Ascending aorta (tissue), 2 donors: ENCODE measurements at regions not wholly inside any gene's neighbourhood (a gene's known extent, or its start where the extent isn't known, plus 50 kb on each side); places are given as distances from the start of the nearest gene placed in this dataset.

Source experiments
- DNase-seq, 2 donors: peaks; one replicate each; pipeline ENCODE4 v3.0.0-alpha.2; 2019; ENCODE audit warnings: low spot score in 2 of 2
- H3K27ac ChIP-seq, 2 donors: fragments of 200-600 bp; sonication (generic); one replicate each; pipeline ENCODE4 v1.5.1; 2016 to 2017; ENCODE audit warnings: mild to moderate bottlenecking in 1 of 2
- H3K27me3 ChIP-seq: fragments of 200-600 bp; sonication (generic); one replicate; pipeline ENCODE4 v1.5.1; 2017
- H3K36me3 ChIP-seq, 2 donors: fragments of 200-600 bp; sonication (generic); one replicate each; pipeline ENCODE4 v1.5.1; 2016
- H3K4me1 ChIP-seq, 2 donors: fragments of 200-600 bp; sonication (generic); one replicate each; pipeline ENCODE4 v1.5.1; 2016 to 2017; ENCODE audit warnings: mild to moderate bottlenecking in 1 of 2
- H3K4me3 ChIP-seq, 2 donors: fragments of 200-600 bp; sonication (generic); one replicate each; pipeline ENCODE4 v1.5.1; 2016 to 2017; ENCODE audit warnings: mild to moderate bottlenecking in 1 of 2
- H3K9me3 ChIP-seq, 2 donors: fragments of 200-600 bp; sonication (generic); one replicate each; pipeline ENCODE4 v1.5.1; 2016
- intact Hi-C: fragments of 100-400 bp; cut with DNase I; formaldehyde crosslinking; loops from one replicate; pipeline ENCODE4 v1.15.1; 2023
- TF ChIP-seq, protein P1 (sequence below), 3 experiments: fragments of 200-600 bp in 2 of 3; fragments of 450-650 bp in 1 of 3; sonication (generic) in 2 of 3; IDR thresholded peaks; one replicate each; pipeline ENCODE4 v1.5.1; 2016 to 2019; ENCODE audit warnings: antibody characterized with exemption in 3 of 3, mild to moderate bottlenecking in 1 of 3, moderate library complexity in 1 of 3

DNA sequence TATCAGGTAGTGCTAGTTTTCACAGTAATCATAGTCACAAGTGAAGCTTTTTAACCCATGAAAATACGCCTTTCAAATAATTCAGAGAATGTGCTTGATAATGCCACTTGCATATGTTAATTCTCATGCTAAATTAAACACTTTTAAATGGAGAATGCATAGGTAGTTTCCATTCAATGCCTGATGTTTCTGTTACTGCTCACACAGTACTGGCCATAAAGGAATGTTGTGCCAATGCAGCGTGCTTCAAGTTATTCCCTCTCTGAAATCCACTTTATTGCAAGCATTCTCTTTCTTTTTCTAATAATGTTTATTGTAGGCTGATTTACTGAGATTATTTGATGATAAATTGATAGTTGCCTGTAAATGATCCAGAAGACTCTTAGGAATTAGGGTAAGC, 513.0 kb upstream of the KLF12 start:
- TF ChIP-seq, protein P1, sequence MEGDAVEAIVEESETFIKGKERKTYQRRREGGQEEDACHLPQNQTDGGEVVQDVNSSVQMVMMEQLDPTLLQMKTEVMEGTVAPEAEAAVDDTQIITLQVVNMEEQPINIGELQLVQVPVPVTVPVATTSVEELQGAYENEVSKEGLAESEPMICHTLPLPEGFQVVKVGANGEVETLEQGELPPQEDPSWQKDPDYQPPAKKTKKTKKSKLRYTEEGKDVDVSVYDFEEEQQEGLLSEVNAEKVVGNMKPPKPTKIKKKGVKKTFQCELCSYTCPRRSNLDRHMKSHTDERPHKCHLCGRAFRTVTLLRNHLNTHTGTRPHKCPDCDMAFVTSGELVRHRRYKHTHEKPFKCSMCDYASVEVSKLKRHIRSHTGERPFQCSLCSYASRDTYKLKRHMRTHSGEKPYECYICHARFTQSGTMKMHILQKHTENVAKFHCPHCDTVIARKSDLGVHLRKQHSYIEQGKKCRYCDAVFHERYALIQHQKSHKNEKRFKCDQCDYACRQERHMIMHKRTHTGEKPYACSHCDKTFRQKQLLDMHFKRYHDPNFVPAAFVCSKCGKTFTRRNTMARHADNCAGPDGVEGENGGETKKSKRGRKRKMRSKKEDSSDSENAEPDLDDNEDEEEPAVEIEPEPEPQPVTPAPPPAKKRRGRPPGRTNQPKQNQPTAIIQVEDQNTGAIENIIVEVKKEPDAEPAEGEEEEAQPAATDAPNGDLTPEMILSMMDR (IDR thresholded peaks at IDR 0.05), result no peak
- Histone ChIP-seq H3K27me3 (no peaks in the 10 kb centered on the region), H3K36me3 (no peaks in the 10 kb centered on the region), H3K27ac (no peak overlapping the region), H3K9me3 (no peaks in the 10 kb centered on the region), H3K4me3 (no peak overlapping the region), H3K4me1 (no peaks in the 10 kb centered on the region)
- intact Hi-C loops, result no loop called here
- DNase-seq, result no peak

DNA sequence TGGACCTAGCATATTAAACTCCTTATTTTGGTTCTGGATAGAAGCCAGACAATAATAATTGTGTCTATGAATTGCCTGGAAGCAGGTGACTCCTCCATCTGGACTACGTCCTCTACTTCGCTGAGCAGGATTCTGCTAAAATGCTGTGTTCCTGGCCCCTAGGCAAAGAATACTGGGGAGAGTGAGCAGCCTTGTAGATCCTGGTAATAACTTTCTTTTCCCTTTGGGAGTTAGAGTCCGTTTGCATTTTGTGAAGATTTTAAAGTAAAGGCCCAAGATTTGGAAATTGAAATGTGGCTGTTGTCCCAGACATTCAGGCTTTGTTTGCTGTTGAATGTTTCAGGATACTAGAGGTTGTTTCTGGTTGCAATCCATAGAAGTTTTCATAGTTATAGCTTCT, 511.9 kb upstream of the KLF12 start:
- no peaks in the 10 kb centered on the region for H3K36me3 ChIP-seq
- no peak overlapping the region for H3K27ac ChIP-seq
- H3K4me3 ChIP-seq, result no peak overlapping the region
- no peaks in the 10 kb centered on the region for H3K9me3 ChIP-seq
- DNase-seq, result no peak
- TF ChIP-seq, protein P1 (IDR thresholded peaks at IDR 0.05), result no peak
- no peaks in the 10 kb centered on the region for H3K4me1 ChIP-seq
- no peaks in the 10 kb centered on the region for H3K27me3 ChIP-seq
- intact Hi-C loops, result no loop called here

DNA sequence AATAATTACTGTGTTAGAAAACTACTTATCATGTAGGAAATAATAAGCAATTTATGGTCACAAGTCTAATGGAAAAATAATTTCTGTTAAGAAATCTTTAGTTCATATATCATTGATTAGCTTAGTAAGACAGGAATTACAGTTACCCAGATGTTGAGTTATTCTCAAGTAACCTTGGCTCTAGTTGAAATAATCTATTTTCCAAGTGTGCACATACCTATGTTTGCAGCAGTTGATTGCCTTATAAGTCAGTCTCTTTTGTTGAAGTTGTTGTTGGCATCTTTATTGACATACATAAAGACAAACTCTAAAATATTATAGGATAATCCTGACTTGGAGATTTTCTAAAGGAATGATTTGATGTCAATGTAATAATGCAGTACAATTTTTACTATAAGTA, 511.4 kb upstream of the KLF12 start:
- no peak for DNase-seq
- Histone ChIP-seq H3K27me3 (no peaks in the 10 kb centered on the region), H3K4me3 (no peak overlapping the region), H3K9me3 (no peaks in the 10 kb centered on the region), H3K36me3 (no peaks in the 10 kb centered on the region), H3K27ac (no peak overlapping the region), H3K4me1 (no peaks in the 10 kb centered on the region)
- intact Hi-C loops, result no loop called here
- TF ChIP-seq, protein P1 (IDR thresholded peaks at IDR 0.05), result no peak

DNA sequence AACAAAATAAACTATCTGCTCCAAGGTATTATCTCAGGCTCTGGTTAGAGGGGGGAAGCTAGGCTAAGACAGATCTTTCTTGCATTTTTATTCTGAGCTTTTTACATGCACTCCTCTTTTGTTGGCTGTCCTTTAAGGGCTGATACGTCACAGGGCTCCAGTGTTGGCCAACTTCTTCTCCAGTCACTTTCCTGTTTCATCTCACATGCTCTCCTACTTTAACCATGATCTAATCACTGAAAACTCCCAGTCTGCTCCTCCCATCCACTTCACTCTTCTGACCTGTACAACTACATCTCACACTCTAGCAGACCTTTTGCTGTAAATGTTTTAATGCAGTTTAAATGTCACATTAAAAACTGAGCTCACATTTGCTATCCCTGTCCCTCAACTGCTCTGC, 510.0 kb upstream of the KLF12 start:
- H3K27me3 ChIP-seq, result no peaks in the 10 kb centered on the region
- no peak for DNase-seq
- H3K4me1 ChIP-seq, result no peaks in the 10 kb centered on the region
- H3K36me3 ChIP-seq, result no peaks in the 10 kb centered on the region
- no peak overlapping the region for H3K4me3 ChIP-seq
- no peak overlapping the region for H3K27ac ChIP-seq
- H3K9me3 ChIP-seq, result no peaks in the 10 kb centered on the region
- TF ChIP-seq, protein P1 (IDR thresholded peaks at IDR 0.05), result no peak
- intact Hi-C loops, result no loop called here

DNA sequence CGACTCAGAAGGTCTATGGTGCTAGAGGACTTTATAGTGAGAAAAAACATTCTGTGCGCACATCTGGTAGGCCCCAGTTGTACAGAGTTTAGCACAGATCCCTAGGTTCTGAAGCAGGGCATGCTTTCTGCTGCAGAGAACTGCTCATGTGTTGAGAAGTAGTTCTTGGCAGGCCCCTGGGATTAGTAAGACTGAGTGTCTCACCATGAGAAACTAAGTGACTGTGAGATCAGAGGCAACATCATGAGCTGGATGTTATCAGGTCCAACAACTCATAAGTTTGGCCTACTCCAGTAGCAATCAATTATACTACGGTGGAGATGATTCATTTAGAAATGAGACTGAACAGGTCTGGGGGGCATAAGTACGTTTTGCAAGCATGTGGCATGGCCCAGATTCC, 507.4 kb upstream of the KLF12 start:
- intact Hi-C loops, result no loop called here
- TF ChIP-seq, protein P1 (IDR thresholded peaks at IDR 0.05), result no peak
- no peaks in the 10 kb centered on the region for H3K36me3 ChIP-seq

DNA sequence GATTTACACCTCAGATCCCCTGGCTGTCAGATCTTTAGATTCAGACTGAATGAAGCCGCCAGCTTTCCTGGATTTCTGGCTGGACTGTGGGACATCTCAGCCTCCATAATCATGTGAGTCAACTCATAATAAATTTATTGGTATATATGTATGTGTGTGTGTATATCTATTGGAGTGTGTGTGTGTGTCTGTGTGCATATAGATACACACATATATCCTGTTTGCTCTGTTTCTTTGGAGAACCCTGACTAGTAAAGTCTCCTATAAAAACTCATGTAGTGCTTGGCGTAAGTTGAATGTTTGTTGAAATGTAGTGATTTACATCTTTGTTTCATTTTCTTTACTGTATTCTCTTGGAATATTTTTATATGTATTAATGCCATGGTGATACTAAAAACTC, 499.5 kb upstream of the KLF12 start:
- Histone ChIP-seq H3K9me3 (no peaks in the 10 kb centered on the region), H3K4me3 (no peak overlapping the region), H3K4me1 (no peaks in the 10 kb centered on the region), H3K36me3 (no peaks in the 10 kb centered on the region), H3K27ac (no peak overlapping the region), H3K27me3 (no peaks in the 10 kb centered on the region)
- intact Hi-C loops, result no loop called here
- TF ChIP-seq, protein P1 (IDR thresholded peaks at IDR 0.05), result no peak
- DNase-seq, result no peak

More for the DNA sequence above, 507.4 kb upstream of the KLF12 start:
- no peak overlapping the region for H3K4me3 ChIP-seq
- no peaks in the 10 kb centered on the region for H3K9me3 ChIP-seq
- H3K4me1 ChIP-seq, result no peaks in the 10 kb centered on the region
- no peak overlapping the region for H3K27ac ChIP-seq
- H3K27me3 ChIP-seq, result no peaks in the 10 kb centered on the region
- DNase-seq, result no peak
